ENCODE measurements at regions not wholly inside any gene's neighbourhood (a gene's known extent, or its start where the extent isn't known, plus 50 kb on each side); places are given as distances from the start of the nearest gene placed in this dataset.

DNA sequence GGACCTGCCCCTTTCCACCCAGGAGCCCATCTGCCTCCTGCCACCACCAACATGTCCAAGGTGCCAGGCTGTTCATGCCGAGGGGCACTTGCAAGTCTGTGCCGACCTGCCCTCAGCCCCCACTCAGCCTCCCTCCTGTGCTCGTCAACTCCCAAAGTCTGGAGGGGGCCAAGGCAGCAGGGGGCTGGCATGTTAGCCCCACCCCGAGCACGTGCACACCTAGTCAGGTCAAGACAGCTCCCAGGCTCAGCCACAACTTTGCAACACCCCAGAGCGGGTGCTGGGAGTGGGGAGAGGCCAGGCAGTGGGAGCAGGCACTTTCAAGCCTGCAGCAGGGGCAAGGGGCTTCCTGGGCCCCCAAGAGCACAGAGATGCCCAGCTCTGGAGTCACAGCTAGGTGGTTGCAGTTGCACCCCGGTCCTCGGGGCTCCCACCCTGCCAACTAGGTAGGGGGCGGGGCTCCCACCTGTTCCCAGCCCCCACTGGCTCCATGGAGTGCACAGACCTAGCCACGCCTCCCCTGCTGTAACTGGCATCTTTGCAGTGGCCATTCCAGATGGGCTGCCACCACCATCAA lies 272.5 kb downstream of the CETN3 start:
- in situ Hi-C loops (cut with HindIII; ENCODE audit: low sequenced_read_pairs) = loop anchor here (5.0 kb wide), 1 partner anchor 55 kb away; no protein-coding TSS in a partner anchor

- in situ Hi-C loops (cut with HindIII; ENCODE audit: low sequenced_read_pairs) = loop anchor here (5.0 kb wide), 1 partner anchor 54 kb away; no protein-coding TSS in a partner anchor
Observed at GRCh38 chr5:90135779-90136378, 273.7 kb downstream of the CETN3 start.

DNA sequence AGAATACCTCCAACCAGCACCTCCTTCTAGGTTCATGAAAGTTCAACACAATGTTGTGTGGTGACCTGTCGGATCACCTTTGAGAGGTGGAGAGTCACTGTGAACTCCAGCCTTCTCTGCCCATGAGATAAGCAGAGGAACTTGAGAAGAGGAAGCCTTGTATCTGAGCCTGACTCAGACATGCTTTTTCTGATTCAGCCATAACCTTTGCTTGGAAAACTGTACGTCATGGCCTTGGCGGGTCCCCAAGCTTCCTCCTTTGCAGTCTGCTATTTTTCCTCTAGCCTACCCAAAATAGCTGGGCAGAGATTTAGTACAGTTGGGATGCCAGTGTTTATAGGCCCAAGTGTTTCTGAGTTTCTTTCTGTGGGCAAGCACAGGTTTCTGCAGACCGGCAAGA lies 274.7 kb downstream of the CETN3 start:
- in situ Hi-C loops (cut with HindIII; ENCODE audit: low sequenced_read_pairs) = loop anchor here (5.0 kb wide), 1 partner anchor 53 kb away; no protein-coding TSS in a partner anchor

DNA sequence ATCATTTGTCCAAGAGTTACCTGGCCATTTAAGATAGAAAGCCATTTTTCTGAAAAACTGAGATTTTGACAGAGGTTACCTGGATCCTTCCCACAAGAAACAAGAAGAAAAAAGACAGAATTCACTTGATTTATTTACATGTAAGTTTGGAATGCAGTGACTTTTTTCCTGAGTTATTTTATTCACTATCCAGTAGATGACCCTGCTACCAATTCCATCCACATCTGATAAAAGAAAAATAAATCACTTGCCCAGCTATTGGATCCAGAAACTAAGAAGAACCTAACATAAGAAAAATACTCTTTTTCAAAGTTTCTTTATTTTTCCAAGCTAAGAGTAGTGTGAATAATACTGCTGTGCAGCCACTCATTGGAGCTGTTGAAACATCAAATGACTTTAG lies 275.2 kb downstream of the CETN3 start:
- in situ Hi-C loops (cut with HindIII; ENCODE audit: low sequenced_read_pairs) = no loop called here

GRCh38 chr5:90133941-90134340 lies 275.6 kb downstream of the CETN3 start:
- in situ Hi-C loops (cut with HindIII; ENCODE audit: low sequenced_read_pairs) = no loop called here

- in situ Hi-C loops (cut with HindIII; ENCODE audit: low sequenced_read_pairs) = no loop called here
Observed at GRCh38 chr5:90131383-90132133, 278.0 kb downstream of the CETN3 start.

DNA sequence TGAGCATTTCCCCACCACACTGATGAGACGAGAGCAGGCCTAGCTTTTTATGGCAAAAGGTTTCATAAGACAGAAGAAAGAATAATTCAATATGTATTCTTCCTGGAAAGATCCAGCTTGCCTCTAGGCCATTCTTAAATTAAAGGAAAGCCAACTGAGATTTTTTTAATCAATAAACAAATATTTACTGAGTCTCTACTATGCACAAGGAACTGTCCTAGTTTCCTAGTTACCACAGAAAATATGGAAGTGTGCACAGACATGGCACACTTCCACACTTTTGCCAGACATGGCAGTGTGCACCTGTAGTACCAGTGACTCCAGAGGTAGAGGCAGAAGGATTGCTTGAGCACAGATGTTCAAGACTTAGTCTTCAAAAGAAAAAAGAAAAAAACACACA lies 281.0 kb downstream of the CETN3 start:
- in situ Hi-C loops (cut with HindIII; ENCODE audit: low sequenced_read_pairs) = no loop called here

DNA sequence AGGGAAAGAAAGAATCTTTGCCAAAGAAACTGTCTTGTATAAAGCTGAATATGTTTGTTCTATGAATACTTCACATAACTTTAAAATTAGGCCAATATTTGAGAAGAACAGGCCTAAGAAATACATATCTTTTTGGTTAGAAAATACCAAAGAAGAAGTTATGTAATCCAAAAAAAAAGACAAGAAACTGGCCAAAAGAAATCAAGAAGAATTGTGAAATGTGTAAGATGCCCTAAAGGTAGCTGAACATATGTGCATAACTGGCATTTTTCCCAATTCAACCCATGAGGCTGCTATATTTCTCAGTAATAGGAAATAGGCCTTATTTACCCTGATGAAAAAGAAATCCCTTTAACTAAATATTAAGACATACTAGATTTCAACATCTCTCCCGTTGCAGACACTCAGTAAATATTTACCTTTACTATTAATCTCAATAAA lies 290.0 kb downstream of the CETN3 start:
- in situ Hi-C loops (cut with HindIII; ENCODE audit: low sequenced_read_pairs) = no loop called here

DNA sequence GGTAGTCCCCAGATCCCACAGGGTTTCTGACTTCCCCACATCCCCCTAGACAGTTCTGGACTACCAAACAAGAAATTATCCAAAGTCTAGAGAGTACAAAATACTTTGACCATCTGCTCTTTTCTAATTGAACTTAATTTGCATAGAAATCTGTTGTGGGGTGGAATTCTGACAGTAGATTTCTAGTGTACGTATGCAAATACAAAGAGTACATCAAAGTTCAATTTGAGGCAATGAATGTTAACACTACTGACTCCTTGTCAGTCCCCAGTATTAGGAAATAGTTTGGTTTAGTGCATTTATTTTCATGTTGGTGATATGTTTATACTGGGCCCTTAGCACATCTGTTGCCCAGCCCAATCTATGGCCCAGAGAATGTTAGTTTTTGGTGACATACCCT lies 292.6 kb downstream of the CETN3 start:
- in situ Hi-C loops (cut with HindIII; ENCODE audit: low sequenced_read_pairs) = no loop called here

DNA sequence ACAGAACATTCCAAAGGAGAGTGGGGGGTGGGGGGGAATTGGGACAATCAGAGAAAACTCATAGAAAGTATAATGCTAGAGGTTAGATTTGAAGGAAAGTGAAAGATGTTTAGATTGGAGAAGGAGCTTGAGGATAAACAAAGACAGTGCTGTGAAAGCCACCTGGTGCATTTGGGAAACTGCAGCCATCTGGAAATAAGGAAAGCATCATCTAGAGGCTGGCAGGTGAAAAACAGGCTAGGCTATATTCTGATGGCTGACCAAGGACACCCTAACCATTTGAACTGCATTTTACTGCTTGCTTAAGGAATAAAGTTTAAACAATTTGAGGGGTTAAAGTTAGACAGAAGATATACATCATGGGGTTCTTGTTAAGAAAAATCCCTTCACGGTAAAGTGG lies 296.4 kb downstream of the CETN3 start:
- in situ Hi-C loops (cut with HindIII; ENCODE audit: low sequenced_read_pairs) = no loop called here

- in situ Hi-C loops (cut with HindIII; ENCODE audit: low sequenced_read_pairs) = no loop called here
Observed at GRCh38 chr5:90112033-90112692, 297.4 kb downstream of the CETN3 start.

GRCh38 chr5:90111364-90112032 lies 298.1 kb downstream of the CETN3 start:
- in situ Hi-C loops (cut with HindIII; ENCODE audit: low sequenced_read_pairs) = no loop called here

GRCh38 chr5:90109285-90109684 lies 300.3 kb downstream of the CETN3 start:
- in situ Hi-C loops (cut with HindIII; ENCODE audit: low sequenced_read_pairs) = no loop called here

DNA sequence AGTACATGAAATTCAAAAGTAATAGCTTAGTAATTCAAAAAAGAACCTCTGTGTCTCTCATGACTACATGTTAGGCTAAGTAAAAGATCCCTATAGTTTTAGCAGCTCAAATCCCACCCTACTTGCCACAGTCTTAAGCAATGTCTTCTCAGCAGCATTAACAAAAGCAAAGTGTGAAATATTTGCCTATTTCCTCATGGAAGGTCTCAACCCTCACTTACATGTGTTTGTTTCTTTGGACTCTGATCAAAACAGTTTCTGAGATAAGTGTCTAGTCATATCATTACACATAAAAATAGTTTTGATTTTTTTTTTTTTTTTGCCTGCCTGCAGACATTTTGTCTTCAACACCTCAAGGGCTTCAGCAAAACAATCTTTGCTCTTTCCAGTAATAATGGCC lies 310.5 kb downstream of the CETN3 start:
- in situ Hi-C loops (cut with HindIII; ENCODE audit: low sequenced_read_pairs) = no loop called here

GRCh38 chr5:90097082-90097477 lies 312.5 kb downstream of the CETN3 start:
- in situ Hi-C loops (cut with HindIII; ENCODE audit: low sequenced_read_pairs) = no loop called here

DNA sequence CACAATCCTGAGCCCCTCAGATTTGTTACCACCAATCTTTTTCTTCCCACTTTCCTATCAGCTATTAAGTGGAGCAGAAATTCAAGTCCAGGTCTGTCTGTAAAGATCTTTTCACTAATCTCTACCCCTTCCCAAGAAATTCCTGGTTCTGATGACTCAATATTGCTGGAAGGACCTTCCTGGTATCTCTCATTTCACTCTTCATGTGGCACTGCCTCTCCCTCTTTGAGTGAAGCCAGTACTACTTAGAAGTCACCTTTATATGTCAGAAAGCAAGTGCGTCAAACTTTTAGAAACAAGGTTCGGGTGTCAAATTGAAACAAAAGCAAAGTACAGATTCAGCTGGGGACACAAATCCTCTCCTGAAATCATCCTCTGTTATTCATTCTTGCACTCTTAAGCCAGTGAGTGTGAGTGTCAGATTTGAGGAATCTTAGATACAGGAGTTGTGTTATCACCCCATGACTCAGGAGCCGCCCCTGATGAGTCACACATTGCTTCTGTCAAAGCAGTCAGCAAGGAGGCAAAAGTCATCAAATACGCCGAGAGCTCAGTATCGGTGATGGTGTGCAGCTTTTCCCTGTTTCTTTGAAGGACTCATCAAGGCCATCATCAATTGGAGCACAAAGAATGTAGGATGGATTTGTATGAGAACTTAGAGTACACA lies 313.0 kb downstream of the CETN3 start:
- in situ Hi-C loops (cut with HindIII; ENCODE audit: low sequenced_read_pairs) = no loop called here

DNA sequence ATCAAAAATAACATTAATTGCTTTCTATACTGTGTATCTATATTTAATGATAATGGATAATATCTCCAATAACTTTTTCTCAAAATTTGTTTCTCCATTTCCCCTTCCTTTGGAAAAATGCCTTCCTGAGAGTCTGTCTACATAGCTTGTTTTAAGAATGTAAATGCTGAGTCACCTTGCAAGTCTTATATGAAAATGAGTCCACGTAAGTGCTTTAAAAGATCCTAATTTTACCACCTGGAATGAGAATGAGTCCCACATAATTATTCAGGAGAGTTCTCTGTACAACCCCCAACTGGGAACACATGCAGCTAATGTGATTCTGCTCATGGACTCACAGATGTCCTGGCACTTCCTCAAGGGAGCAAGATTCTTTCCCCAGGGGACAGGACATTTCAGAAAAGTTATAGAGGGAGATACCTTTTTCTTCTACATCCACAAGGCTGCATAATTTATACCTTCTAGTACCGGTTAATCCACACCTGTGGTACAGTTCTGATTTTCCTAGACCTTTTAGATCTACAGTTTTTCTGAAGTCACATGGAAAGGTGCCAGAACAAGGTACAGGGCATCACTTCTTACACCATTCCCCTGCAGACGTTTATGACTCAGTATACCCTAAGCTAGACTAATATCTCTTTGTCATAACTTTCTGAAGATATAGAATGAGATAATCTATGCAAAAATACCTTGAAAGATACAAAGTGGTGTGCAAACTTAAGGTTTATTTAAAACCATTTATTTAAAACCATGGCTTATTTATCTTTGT lies 314.1 kb downstream of the CETN3 start:
- in situ Hi-C loops (cut with HindIII; ENCODE audit: low sequenced_read_pairs) = no loop called here

- in situ Hi-C loops (cut with HindIII; ENCODE audit: low sequenced_read_pairs) = loop anchor here (5.0 kb wide), 1 partner anchor 77 kb away; no protein-coding TSS in a partner anchor
Observed at GRCh38 chr5:90093751-90094485, 315.6 kb downstream of the CETN3 start.

GRCh38 chr5:90092734-90093133 lies 316.8 kb downstream of the CETN3 start:
- in situ Hi-C loops (cut with HindIII; ENCODE audit: low sequenced_read_pairs) = loop anchor here (5.0 kb wide), 1 partner anchor 75 kb away; no protein-coding TSS in a partner anchor

Data from endothelial cell of hepatic sinusoid (primary cell).